Neuronal stem cell (in vitro differentiated cells): ENCODE measurements at regions not wholly inside any gene's neighbourhood (a gene's known extent, or its start where the extent isn't known, plus 50 kb on each side); places are given as distances from the start of the nearest gene placed in this dataset.

Experiments used
- DNase-seq: peaks from one replicate; pipeline ENCODE4 v3.0.0-alpha.2; 2013; ENCODE audit warnings: low spot score
- H2AFZ ChIP-seq: one replicate; pipeline ENCODE4 v1.6.1; 2013; ENCODE audit warnings: mild to moderate bottlenecking, low read length, inconsistent platforms
- H2AK5ac ChIP-seq: 2 replicates; pipeline ENCODE4 v1.6.1; 2013; ENCODE audit warnings: low read depth, mild to moderate bottlenecking, inconsistent platforms, low read length, moderate library complexity, mixed read lengths
- H2BK120ac ChIP-seq: 2 replicates; pipeline ENCODE4 v1.6.1; 2013; ENCODE audit warnings: low read depth, mild to moderate bottlenecking, inconsistent platforms, low read length, moderate library complexity, mixed read lengths
- H2BK12ac ChIP-seq: one replicate; pipeline ENCODE4 v1.6.1; 2013; ENCODE audit warnings: low read length, inconsistent platforms
- H2BK15ac ChIP-seq: 2 replicates; pipeline ENCODE4 v1.6.1; 2013; ENCODE audit warnings: mild to moderate bottlenecking, low read length, inconsistent platforms, mixed read lengths
- H2BK5ac ChIP-seq: one replicate; pipeline ENCODE4 v1.6.1; 2013; ENCODE audit warnings: inconsistent platforms, mild to moderate bottlenecking, low read length, moderate library complexity
- H3K14ac ChIP-seq: one replicate; pipeline ENCODE4 v1.6.1; 2013; ENCODE audit warnings: low read length, inconsistent platforms
- H3K18ac ChIP-seq: 2 replicates; pipeline ENCODE4 v1.6.1; 2013; ENCODE audit warnings: low read length, inconsistent platforms
- H3K23ac ChIP-seq: 2 replicates; pipeline ENCODE4 v1.6.1; 2013; ENCODE audit warnings: low read depth, mild to moderate bottlenecking, mixed read lengths, low read length, inconsistent platforms; ENCODE audit not compliant: poor library complexity
- H3K27ac ChIP-seq: replicated peaks from 3 replicates; pipeline ENCODE4 v1.5.1; 2013; ENCODE audit warnings: low read length, inconsistent platforms
- H3K27me3 ChIP-seq, 3 experiments: 2 replicates each; pipeline ENCODE4 v1.6.1; 2013; ENCODE audit warnings: low read length in 3 of 3, mild to moderate bottlenecking in 2 of 3, inconsistent platforms in 1 of 3, low read depth in 1 of 3, mixed read lengths in 1 of 3, moderate library complexity in 1 of 3; ENCODE audit not compliant: control insufficient read depth in 3 of 3, insufficient read depth in 3 of 3
- H3K36me3 ChIP-seq, 2 donors: replicated peaks in 1 of 2; 2 replicates each; pipeline ENCODE4 v1.6.1; 2013; ENCODE audit warnings: low read length in 2 of 2; ENCODE audit not compliant: control insufficient read depth in 2 of 2, insufficient read depth in 2 of 2
- H3K4ac ChIP-seq: 2 replicates; pipeline ENCODE4 v1.6.1; 2013; ENCODE audit warnings: inconsistent platforms, mild to moderate bottlenecking, low read length, moderate library complexity
- H3K4me1 ChIP-seq, 2 donors: 1 replicate in 1 of 2; 2 replicates in 1 of 2; pipeline ENCODE4 v1.6.1; 2013; ENCODE audit warnings: low read length in 2 of 2, low read depth in 1 of 2; ENCODE audit not compliant: control insufficient read depth in 2 of 2, insufficient read depth in 1 of 2
- H3K4me2 ChIP-seq: one replicate; pipeline ENCODE4 v1.6.1; 2013; ENCODE audit warnings: mild to moderate bottlenecking, low read length, inconsistent platforms; ENCODE audit not compliant: insufficient read depth, poor library complexity, severe bottlenecking
- H3K4me3 ChIP-seq, 2 donors: 2 replicates each; pipeline ENCODE4 v1.5.1; 2013; ENCODE audit warnings: low read length in 2 of 2, mild to moderate bottlenecking in 2 of 2, inconsistent platforms in 1 of 2, moderate library complexity in 1 of 2
- H3K79me1 ChIP-seq: one replicate; pipeline ENCODE4 v1.6.1; 2013; ENCODE audit warnings: low read depth, mild to moderate bottlenecking, inconsistent platforms, low read length, moderate library complexity
- H3K9ac ChIP-seq: one replicate; pipeline ENCODE4 v1.6.1; 2013; ENCODE audit warnings: mild to moderate bottlenecking, low read depth, low read length, inconsistent platforms; ENCODE audit not compliant: poor library complexity
- H3K9me3 ChIP-seq, 2 donors: replicated peaks in 1 of 2; 2 replicates each; pipeline versions ENCODE3 to v1.6.1; 2013; ENCODE audit warnings: low read length in 2 of 2, mild to moderate bottlenecking in 2 of 2, inconsistent platforms in 1 of 2, low read depth in 1 of 2, mixed read lengths in 1 of 2, moderate library complexity in 1 of 2; ENCODE audit not compliant: control insufficient read depth in 2 of 2, insufficient read depth in 1 of 2
- H4K8ac ChIP-seq: one replicate; pipeline ENCODE4 v1.6.1; 2013; ENCODE audit warnings: low read depth, mild to moderate bottlenecking, inconsistent platforms, low read length, moderate library complexity
- H4K91ac ChIP-seq: one replicate; pipeline ENCODE4 v1.6.1; 2013; ENCODE audit warnings: low read length, low read depth, mild to moderate bottlenecking, inconsistent platforms; ENCODE audit not compliant: poor library complexity
- WGBS, 2 donors: extraction: QIAGEN DNeasy Blood & Tissue Kit; methylation state at CpG; one replicate each; pipeline ENCODE4 v1.1.7; 2013; ENCODE audit warnings: missing lambda C conversion rate in 2 of 2, mixed read lengths in 1 of 2; ENCODE audit not compliant: insufficient read length in 2 of 2, insufficient replicate concordance in 1 of 2; ENCODE audit errors: extremely low coverage in 2 of 2; 5-methylcytosine and 5-hydroxymethylcytosine counted together

- H3K9me3 ChIP-seq = peaks cover 0 to 3% of the 10 kb centered on the region in 2 donors
- H4K91ac ChIP-seq = no peak overlapping the region
- H3K4ac ChIP-seq = no peak overlapping the region
- H3K27ac ChIP-seq = no peak overlapping the region
- no peak overlapping the region for H3K4me3 ChIP-seq
- H3K4me2 ChIP-seq = no peak overlapping the region
- H2AK5ac ChIP-seq = peak overlapping the region; percentile 22
- no peak overlapping the region for H2BK120ac ChIP-seq
- peak overlapping the region; percentile 33 for H2BK12ac ChIP-seq
- H3K18ac ChIP-seq = peak overlapping the region; percentile 35
- H4K8ac ChIP-seq = no peak overlapping the region
- H2BK15ac ChIP-seq = no peak overlapping the region
- no peaks in the 10 kb centered on the region for H3K36me3 ChIP-seq
- no peak for DNase-seq
- peaks cover 0 to 12% of the 10 kb centered on the region in 2 donors for H3K4me1 ChIP-seq
- H2BK5ac ChIP-seq = no peak overlapping the region
- no peak overlapping the region for H3K9ac ChIP-seq
- H3K23ac ChIP-seq = no peak overlapping the region
- H3K14ac ChIP-seq = peak overlapping the region; percentile 41
- H3K79me1 ChIP-seq = no peaks in the 10 kb centered on the region
- H2AFZ ChIP-seq = no peak overlapping the region
- H3K27me3 ChIP-seq = peaks cover 0 to 89% (median 0%) of the 10 kb centered on the region in 3 experiments
- WGBS, 2 donors = no CpG with 5 or more reads among the region's 9 CpGs
Measured at GRCh38 chr11:126140201-126140925, 71.1 kb downstream of the RPUSD4 start.

GRCh38 chr11:126139111-126140091 lies 72.0 kb downstream of the RPUSD4 start:
- Histone ChIP-seq H3K4me1 (peaks cover 0 to 11% of the 10 kb centered on the region in 2 donors), H3K4ac (no peak overlapping the region), H3K27me3 (peaks cover 0 to 95% (median 0%) of the 10 kb centered on the region in 3 experiments), H3K4me2 (no peak overlapping the region), H3K9ac (no peak overlapping the region), H3K18ac (peak overlapping the region; percentile 20), H3K36me3 (no peaks in the 10 kb centered on the region), H2BK12ac (no peak overlapping the region), H2BK15ac (no peak overlapping the region), H4K8ac (no peak overlapping the region), H2AFZ (no peak overlapping the region), H3K23ac (no peak overlapping the region), H2AK5ac (peak overlapping the region; percentile 68), H3K79me1 (no peaks in the 10 kb centered on the region), H3K14ac (no peak overlapping the region), H3K27ac (no peak overlapping the region), H3K9me3 (peaks cover 0 to 3% of the 10 kb centered on the region in 2 donors), H2BK5ac (no peak overlapping the region), H2BK120ac (no peak overlapping the region), H3K4me3 (no peak overlapping the region), H4K91ac (no peak overlapping the region)
- WGBS, 2 donors = no CpG with 5 or more reads among the region's 13 CpGs
- no peak for DNase-seq

DNA sequence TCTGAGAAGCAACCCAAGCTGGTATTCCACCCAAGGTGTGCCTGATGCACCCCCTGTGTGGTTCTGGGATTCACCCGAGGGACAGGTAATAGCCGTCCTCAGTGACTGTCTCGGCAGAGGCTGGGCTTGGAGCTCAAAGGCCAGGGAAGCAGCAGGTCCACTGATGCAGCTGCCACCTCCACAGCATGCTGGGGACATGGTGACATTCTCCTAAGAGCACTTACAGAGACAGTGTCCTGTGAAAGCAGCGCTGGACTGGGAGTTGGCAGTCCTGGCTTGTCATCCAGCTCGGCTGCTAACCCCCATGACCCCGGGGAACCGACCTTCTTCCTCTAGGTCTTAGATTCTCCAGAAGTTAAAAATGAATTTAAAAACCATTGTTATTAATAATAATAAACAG lies 72.8 kb downstream of the RPUSD4 start:
- WGBS, 2 donors = no CpG with 5 or more reads among the region's 7 CpGs
- Histone ChIP-seq H3K4me1 (peaks cover 0 to 17% of the 10 kb centered on the region in 2 donors), H3K4me2 (no peak overlapping the region), H3K9me3 (peaks cover 0 to 3% of the 10 kb centered on the region in 2 donors), H2AK5ac (no peak overlapping the region), H2BK5ac (no peak overlapping the region), H2AFZ (no peak overlapping the region), H3K4me3 (no peak overlapping the region), H2BK120ac (no peak overlapping the region), H3K9ac (no peak overlapping the region), H4K91ac (no peak overlapping the region), H2BK12ac (no peak overlapping the region), H4K8ac (no peak overlapping the region), H3K18ac (peak overlapping the region; percentile 23), H3K23ac (no peak overlapping the region), H3K27me3 (peaks cover 0 to 96% (median 0%) of the 10 kb centered on the region in 3 experiments), H3K79me1 (no peaks in the 10 kb centered on the region), H3K27ac (no peak overlapping the region), H3K36me3 (no peaks in the 10 kb centered on the region), H3K14ac (no peak overlapping the region), H3K4ac (no peak overlapping the region), H2BK15ac (no peak overlapping the region)
- DNase-seq = no peak

GRCh38 chr11:126137136-126137535 lies 74.3 kb downstream of the RPUSD4 start:
- H3K18ac ChIP-seq = peak overlapping the region; percentile 9
- peaks cover 0 to 99% (median 0%) of the 10 kb centered on the region in 3 experiments for H3K27me3 ChIP-seq
- no peaks in the 10 kb centered on the region for H3K79me1 ChIP-seq
- no peak overlapping the region for H2BK5ac ChIP-seq
- no peak overlapping the region for H3K9ac ChIP-seq
- peaks cover 0 to 6% of the 10 kb centered on the region in 2 donors for H3K9me3 ChIP-seq
- no peak overlapping the region for H2BK120ac ChIP-seq
- no peak overlapping the region for H3K4me2 ChIP-seq
- no peak overlapping the region for H2BK15ac ChIP-seq
- H3K14ac ChIP-seq = no peak overlapping the region
- no CpG with 5 or more reads among the region's 3 CpGs for WGBS, 2 donors
- no peak overlapping the region for H2BK12ac ChIP-seq
- DNase-seq = no peak
- peak overlapping the region; percentile 21 for H2AK5ac ChIP-seq
- no peak overlapping the region for H4K91ac ChIP-seq
- no peak overlapping the region for H4K8ac ChIP-seq
- H3K36me3 ChIP-seq = no peaks in the 10 kb centered on the region
- no peak overlapping the region for H3K23ac ChIP-seq
- H3K4me3 ChIP-seq = no peak overlapping the region
- no peak overlapping the region for H3K4ac ChIP-seq
- H3K27ac ChIP-seq = no peak overlapping the region
- H3K4me1 ChIP-seq = peaks cover 0 to 22% of the 10 kb centered on the region in 2 donors
- H2AFZ ChIP-seq = no peak overlapping the region
